GM19239 (cell line): ENCODE measurements at regions not wholly inside any gene's neighbourhood (a gene's known extent, or its start where the extent isn't known, plus 50 kb on each side); places are given as distances from the start of the nearest gene placed in this dataset.
"Not testable (repeated sequence)": the region's sequence is repeated elsewhere in the genome, so short reads cannot be mapped to it uniquely, and the experiment has no call there.

ENCODE experiments used
- DNase-seq: peaks from one replicate; pipeline ENCODE4 v3.0.0; 2011; ENCODE audit warnings: low spot score; ENCODE audit not compliant: insufficient read length
- FAIRE-seq: peaks from 2 replicates; lab custom pipeline; 2011; peaks lifted over from hg19 to GRCh38; lab: Jason Lieb, UNC

DNA sequence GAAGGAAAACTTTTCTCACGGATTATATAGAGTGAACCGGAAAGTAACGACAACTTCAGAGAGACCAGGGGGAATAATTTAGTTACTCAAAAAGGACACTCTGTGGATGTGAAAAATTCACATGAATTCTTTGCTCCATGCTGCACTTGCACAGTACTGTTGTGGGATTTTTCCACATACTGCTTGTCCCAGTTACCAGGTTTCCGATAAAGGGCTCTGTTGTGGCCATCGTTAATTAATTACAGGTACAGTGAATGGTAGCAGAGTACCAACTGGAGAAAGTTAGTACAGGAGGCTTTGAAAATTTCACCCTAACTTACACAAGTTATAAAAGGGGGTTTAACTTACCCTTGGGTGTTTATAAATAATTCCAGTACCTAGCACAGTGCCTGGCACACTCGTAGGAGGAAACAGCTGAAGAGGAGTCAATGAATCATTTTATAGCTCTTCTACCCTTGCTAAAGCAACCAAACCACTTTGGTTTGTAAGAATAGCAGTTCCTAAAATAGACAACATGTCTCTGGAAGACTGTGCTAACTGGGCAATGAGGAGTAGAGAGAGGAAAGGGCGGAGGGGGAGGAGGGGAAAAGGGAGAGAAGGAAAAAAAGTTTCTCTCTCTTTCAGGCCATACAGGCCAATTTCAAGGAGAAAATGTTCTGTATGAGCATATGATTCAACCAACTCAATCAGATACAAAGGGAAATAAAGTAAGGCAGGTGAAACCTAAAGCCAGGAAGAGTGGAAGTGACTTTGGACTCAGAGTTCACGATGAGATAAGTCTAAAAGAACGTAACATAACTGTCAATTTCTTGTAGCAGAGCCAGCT, 98.3 kb upstream of the MAGI3 start:
- DNase-seq = no peak
- no peak for FAIRE-seq

DNA sequence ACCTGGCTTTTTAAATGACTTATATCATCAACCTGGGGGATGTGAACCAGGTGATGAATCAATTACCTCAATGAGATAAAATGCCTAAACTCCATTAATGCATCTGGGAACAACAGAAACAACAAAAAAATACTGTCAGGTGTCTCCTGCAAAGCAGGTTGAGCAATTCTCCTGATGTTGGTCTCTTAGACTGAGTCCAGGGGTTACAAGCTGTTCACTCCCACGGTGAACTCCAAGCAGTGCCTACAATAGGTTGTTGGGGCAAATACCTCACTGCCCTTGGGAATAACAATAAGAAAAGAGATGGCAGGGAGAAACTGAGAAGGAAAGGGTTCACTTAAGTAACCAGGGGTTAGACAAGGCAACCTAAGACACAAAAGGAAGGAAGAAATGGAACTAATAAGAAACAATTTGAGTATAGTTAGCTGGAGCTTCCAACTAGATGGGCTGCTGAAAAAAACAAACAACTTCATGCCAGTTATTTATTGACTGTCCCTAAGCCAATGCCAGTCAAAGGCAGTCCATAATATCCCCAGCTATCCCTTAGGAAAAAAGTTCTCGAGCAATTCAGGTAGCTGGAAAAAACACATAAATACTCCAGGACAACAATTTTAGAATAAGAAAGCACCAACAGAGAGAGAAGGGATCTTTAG, 97.6 kb upstream of the MAGI3 start:
- no peak for FAIRE-seq
- no peak for DNase-seq

GRCh38 chr1:113293256-113293626, 97.1 kb upstream of the MAGI3 start:
- no peak for DNase-seq
- no peak for FAIRE-seq

DNA sequence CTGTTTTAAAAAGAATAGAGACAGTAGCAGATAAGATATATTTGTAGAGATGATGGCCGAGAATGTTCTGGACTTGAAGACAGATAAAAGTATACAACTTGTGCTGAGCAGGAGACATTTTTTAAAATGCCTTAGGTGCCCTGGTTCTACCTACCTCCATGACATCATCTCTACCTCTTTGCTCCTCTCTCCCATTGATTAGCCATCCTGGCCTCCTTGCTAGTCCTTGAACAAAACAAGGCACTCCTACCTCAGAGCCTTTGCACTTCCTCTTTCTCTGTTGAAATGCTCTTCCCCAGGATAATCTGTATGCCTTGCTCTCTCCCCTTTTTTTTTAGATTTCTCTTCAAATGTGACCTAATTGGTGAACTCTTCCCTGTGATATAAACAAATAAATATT, 92.6 kb upstream of the MAGI3 start:
- FAIRE-seq (no peak), DNase-seq (no peak)

DNA sequence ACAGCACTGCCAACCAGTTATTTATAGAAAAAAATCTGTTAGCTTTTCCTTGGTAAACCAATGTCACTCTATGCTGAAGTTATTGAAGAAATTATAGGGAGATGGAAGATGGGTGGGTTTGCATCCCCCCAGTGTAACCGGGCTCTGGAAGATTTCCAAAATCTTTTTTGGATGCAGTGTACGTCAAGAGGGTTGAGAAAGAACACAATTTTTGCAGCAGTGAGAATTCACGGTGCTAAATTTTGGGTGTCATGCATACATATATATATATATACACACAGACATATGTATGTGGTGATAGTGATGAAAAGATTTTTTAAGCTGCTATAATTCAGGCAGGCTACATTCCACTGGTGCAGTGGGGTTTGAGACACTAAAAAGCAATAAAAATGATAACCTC, 91.4 kb upstream of the MAGI3 start:
- DNase-seq = no peak
- FAIRE-seq = no peak

DNA sequence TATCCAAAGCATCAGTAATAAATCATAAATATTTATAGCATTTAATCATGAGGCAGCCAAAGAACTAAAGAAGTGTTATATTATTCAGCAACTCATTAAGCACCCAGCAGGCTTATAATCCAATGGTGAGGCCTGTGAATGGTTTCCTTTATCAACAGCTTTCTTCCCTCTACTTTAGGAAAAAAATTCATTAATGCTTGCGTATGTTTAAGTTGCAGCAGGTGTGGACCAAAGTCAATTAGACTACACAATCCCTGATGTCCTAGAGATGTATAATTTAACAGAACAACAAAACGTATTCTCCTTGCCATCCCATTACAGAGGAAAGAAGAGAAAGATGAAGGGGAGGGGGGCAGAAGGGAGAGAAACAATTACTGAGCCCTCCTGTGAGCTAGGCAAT, 87.7 kb upstream of the MAGI3 start:
- DNase-seq (no peak), FAIRE-seq (no peak)

- no peak for DNase-seq
Measured at GRCh38 chr1:113303267-113303666, 87.0 kb upstream of the MAGI3 start.

DNA sequence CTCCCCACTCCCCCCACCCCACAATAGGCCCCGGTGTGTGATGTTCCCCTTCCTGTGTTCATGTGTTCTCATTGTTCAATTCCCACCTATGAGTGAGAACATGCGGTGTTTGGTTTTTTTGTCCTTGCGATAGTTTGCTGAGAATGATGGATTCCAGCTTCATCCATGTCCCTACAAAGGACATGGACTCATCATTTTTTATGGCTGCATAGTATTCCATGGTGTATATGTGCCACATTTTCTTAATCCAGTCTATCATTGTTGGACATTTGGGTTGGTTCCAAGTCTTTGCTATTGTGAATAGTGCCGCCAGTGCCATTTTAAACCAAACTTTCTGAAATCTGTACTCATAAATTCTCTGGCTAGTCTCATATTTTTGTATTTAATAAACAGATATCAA, 85.3 kb upstream of the MAGI3 start:
- FAIRE-seq, DNase-seq: not testable (repeated sequence)

More at GRCh38 chr1:113303267-113303666, 87.0 kb upstream of the MAGI3 start:
- FAIRE-seq = no peak

- FAIRE-seq (no peak), DNase-seq (no peak)
Measured at GRCh38 chr1:113307771-113308445, 82.4 kb upstream of the MAGI3 start.

DNA sequence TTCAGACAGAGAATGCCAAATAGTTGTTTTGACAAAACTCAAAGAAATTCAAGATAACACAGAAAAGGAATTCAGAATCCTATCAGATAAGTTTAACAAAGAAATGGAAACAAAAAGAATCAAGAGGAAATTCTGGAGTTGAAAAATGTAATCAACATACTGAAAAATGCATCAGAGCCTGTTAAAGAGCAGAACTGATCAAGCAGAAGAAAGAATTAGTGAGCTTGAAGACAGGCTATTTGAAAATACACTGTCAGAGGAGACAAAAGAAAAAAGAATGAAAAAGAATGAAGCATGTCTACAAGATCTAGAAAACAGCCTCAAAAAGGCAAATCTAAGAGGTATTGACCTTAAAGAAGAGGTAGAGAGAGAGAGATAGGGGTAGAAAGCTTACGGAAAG, 77.7 kb upstream of the MAGI3 start:
- FAIRE-seq = not testable (repeated sequence)

DNA sequence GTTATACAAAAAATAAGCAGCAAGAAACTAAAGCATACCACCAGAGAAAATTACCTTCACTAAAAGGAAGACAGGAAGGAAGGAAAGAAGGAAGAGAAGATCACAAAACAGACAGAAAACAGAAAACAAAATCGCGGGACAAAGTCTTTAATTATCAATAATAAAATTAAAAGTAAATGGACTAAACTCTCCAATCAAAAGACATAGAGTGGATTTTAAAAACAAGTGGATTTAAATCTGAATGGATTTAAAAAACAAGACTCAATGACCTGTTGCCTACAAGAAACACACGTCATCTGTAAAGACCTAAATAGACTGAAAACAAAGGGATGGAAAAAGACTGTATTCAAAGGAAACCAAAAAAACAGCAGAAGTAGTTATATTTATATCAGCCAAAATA, 75.7 kb upstream of the MAGI3 start:
- DNase-seq = no peak

More for the DNA sequence above, 77.7 kb upstream of the MAGI3 start:
- not testable (repeated sequence) for DNase-seq

GRCh38 chr1:113320272-113320671, 70.0 kb upstream of the MAGI3 start:
- no peak for DNase-seq
- FAIRE-seq = no peak

More for the DNA sequence above, 75.7 kb upstream of the MAGI3 start:
- FAIRE-seq = no peak

GRCh38 chr1:113320972-113321680, 69.2 kb upstream of the MAGI3 start:
- no peak for FAIRE-seq
- no peak for DNase-seq

GRCh38 chr1:113321771-113322387, 68.4 kb upstream of the MAGI3 start:
- FAIRE-seq = no peak
- DNase-seq = no peak

- DNase-seq = no peak
Measured at GRCh38 chr1:113322439-113322838, 67.9 kb upstream of the MAGI3 start.

DNA sequence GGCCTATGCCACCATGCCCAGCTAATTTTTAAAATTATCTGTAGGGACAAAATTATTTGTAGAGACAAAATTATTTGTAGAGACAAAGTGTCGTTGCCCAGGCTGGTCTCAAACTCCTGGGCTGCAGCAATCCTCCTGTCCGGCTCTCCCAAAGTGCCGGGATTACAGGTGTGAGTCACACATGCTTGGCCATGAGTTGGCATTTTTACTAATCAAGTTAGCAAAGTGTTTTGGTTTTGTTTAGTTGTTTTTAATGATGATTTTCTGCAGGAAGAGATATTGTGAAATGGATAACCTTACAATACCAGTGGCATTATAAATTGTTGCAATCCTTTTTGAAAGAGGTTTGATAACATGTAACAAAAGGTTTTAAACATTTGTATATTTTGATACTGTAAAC, 65.3 kb upstream of the MAGI3 start:
- FAIRE-seq (no peak), DNase-seq (no peak)

More at GRCh38 chr1:113322439-113322838, 67.9 kb upstream of the MAGI3 start:
- no peak for FAIRE-seq

DNA sequence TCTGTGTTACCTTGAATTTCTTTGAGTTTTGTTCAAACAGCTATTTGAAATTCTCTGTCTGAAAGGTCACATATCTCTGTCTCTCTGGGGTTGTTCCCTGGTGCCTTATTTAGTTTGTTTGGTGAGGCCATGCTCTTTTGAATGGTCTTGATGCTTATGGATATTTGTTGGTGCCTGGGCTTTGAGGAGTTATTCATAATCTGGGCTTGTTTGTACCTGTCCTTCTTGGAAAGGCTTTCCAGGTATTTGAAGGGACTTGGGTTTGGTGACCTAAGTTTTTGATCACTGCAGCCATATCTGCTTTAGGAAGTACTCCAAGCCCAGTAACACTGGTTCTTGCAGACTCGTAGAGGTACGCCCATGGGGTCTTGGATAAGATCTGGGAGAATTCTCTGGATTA, 63.3 kb upstream of the MAGI3 start:
- FAIRE-seq = no peak
- no peak for DNase-seq

DNA sequence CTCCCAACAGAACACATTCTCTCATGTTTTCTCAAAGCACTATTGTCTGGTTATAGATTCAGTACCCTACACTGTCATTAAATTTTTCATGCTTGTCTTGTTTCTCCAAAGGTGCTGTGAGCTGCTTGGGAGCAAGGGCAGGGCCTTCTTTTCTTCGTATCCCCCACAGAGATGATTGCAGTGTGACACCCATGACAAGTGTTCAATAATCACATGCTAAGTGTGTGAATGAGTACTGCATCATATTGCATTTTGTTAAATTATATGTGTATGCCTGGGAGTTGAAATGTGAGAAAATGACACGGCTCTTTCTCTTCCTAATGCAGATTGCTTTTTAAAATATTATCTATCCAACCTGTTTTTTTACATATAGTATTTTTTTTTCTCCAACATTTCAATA, 57.3 kb upstream of the MAGI3 start:
- FAIRE-seq (no peak), DNase-seq (no peak)

DNA sequence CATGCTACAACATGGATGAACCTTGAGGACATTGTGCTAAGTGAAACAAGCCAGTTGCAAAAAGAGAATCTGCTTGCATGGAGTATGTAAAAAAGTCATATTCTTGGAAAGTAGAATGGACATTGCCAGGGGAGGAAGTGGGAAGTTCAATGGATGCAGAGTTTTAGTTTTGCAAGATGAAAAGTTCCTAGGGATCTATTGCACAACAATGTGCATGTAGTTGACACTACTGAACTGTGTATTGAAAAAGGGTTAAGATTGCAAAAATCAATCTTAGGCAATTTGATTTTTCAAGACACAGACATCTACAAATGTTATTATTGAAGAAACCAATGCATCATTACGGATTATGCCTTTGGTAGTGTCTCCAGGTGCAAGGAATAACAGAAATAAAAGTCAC, 50.3 kb upstream of the MAGI3 start:
- no peak for DNase-seq
- no peak for FAIRE-seq
